Brain pericyte (primary cell): ENCODE measurements at regions not wholly inside any gene's neighbourhood (a gene's known extent, or its start where the extent isn't known, plus 50 kb on each side); places are given as distances from the start of the nearest gene placed in this dataset.
"Not testable (repeated sequence)": the region's sequence is repeated elsewhere in the genome, so short reads cannot be mapped to it uniquely, and the experiment has no call there.

Source experiments
- DNase-seq: peaks from one replicate; pipeline ENCODE4 v3.0.0-alpha.2; 2012; ENCODE audit warnings: low read depth, low spot score

- no peak for DNase-seq
Measured at GRCh38 chr5:53411388-53411787, 69.0 kb upstream of the FST start.

DNA sequence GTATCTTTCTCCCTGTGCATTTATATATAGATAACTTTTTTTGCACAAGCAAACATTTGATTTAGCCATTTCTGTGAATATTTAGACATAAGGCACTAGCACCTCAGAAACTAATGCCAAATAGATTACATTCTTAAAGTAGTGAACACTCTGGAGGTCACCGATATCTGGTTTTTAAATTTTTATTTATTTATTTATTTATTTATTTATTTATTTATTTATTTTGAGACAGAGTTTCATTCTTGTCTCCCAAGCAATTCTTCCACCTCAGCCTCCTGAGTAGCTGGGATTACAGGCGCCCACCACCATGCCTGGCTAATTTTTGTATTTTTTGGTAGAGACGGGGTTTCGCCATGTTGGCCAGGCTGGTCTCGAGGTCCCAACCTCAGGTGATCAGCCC is 67.9 kb upstream of the FST start:
- not testable (repeated sequence) for DNase-seq

GRCh38 chr5:53416144-53416738 is 64.2 kb upstream of the FST start:
- no peak for DNase-seq

DNA sequence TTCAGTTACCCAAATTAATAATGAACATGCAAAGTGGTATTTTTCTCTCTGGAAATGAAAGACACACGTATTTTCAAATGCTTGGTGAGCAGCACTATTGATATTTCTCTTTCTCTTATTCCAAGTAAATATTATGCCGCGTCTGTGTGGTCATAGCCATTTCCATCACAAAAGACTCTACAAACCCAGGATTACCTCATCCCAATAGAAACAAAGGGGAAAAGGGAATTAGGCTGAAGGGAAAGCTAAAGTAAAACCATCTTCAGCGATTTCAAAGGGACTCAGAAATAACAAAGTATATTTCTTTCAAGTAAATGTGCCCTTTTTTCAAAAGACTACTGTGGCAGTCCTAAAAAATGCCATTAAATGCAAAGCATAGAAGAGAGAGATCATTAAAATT is 62.0 kb upstream of the FST start:
- DNase-seq = no peak

GRCh38 chr5:53418826-53419658 is 61.4 kb upstream of the FST start:
- DNase-seq = no peak

GRCh38 chr5:53422539-53422938 is 57.9 kb upstream of the FST start:
- no peak for DNase-seq

GRCh38 chr5:53423724-53424123 is 56.7 kb upstream of the FST start:
- no peak for DNase-seq

GRCh38 chr5:53424686-53425615 is 55.5 kb upstream of the FST start:
- no peak for DNase-seq

DNA sequence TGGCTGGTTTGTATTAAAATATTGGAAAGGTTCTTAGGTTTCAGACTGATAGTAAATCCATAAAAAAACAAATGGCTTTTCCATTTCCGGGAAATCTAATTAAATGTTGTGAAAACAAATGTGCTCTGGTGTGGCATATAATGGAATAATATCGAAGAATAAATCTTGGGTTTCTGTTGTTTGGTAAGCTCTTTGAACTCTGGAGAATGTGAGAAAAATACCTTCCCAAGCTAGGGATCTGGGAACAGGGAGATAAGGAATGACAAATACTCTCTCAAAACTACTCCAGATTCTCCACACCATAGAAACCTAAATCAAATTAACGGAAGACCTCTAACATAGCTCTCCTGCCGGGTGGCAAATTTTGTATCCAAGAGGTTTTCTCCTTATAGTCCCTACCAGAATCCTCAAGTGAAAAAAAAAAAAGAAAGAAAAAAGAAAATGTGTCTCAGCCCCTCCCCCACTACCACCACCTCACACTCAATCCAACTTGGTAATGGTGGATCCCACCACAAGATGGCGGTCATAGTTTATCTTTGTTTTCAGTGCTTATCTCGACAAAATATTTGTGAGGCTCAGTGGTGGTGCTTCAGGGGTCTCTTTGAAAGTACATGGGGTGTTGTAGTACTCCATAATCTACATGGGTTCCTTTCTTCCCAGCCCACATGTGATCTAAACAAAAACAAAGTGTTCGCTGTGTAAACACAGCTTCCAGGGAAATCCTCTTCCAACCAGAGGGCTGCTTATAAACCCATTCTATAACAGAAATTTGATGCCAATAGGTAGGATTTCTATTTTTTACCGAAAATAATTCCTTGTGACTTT is 54.5 kb upstream of the FST start:
- no peak for DNase-seq

DNA sequence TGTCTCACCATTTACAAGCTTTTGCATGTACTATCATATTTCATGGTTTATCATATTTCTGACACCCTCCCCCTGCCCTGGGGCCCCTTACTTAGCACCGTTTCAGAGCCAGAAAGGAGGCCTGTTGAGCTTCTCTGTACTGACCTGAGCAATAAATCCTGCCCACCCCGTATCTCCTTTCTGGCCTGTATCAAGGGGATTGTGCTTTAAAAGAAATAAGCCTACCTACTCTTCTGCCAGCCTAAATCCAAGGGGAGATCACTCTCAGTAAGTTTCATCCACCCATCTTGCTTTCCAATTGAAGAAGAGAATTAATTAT is 54.0 kb upstream of the FST start:
- no peak for DNase-seq

DNA sequence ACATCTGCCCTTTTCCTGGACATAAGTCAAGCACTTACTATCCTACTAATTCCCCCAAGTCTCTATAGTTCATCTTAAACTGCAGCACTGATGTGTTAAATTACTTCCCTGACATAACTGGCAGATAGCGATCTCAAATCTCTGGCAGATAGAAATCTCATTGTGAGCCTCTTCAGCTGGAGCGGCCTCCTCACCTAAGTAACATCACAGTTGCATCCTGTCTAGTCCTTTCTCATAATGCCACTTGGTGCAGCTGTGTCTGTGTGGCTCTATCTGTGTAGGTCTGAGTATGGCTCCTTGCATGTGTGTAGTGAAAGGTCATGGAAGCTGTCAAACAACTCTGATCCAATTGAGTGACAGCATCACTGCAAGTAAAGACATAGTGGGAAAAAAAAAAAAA is 53.6 kb upstream of the FST start:
- DNase-seq = no peak

DNA sequence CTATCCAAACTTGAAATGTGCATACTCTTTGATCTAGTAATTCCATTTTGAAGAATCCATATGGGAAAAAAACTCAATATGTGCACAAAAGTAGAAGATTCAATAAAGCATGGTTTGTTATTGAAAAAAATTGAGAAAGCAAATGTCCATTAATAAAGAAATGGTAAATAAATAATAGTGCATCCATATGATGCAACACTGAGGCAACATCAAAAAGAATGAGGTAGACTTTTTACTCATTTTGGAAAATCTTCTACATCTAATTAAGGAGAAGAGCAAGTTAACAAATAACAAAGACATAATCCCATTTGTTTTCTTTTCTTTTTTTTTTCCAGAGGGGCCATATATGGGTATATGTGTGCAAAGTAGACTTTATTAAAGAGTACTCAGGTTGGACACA is 52.5 kb upstream of the FST start:
- DNase-seq = no peak

DNA sequence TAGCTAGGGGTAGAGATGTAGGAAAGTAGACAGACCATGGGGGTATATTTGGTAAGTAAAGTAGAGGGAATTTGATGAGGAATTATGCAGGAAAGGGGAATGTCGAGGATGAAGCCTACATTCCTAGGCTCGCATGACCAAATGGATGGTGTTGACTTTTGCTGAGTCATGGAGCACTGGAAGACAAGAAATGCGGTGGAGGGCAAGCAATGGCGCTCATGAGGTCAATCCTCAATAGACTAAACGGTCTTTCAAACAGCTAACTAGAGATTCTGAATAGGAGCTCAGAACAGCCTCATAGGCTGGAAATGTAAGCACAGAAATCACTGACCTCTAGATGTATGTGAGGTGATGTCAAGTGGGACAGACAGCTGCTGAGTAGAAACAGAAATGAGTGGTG is 50.7 kb upstream of the FST start:
- DNase-seq = no peak

GRCh38 chr5:53430618-53431252 is 49.7 kb upstream of the FST start:
- DNase-seq = no peak
